Mucosa of stomach (tissue), 1 donor: ENCODE measurements at regions not wholly inside any gene's neighbourhood (a gene's known extent, or its start where the extent isn't known, plus 50 kb on each side); places are given as distances from the start of the nearest gene placed in this dataset.

ENCODE experiments used
- H3K27me3 ChIP-seq: one replicate; pipeline ENCODE4 v1.7.0; 2013; ENCODE audit warnings: mild to moderate bottlenecking, low read length; ENCODE audit not compliant: control insufficient read depth, insufficient read depth
- H3K36me3 ChIP-seq: one replicate; pipeline ENCODE4 v1.7.0; 2013; ENCODE audit warnings: low read length; ENCODE audit not compliant: control insufficient read depth, insufficient read depth
- H3K4me1 ChIP-seq: one replicate; pipeline ENCODE4 v1.7.0; 2013; ENCODE audit warnings: mild to moderate bottlenecking, low read length; ENCODE audit not compliant: control insufficient read depth, insufficient read depth
- H3K4me3 ChIP-seq: one replicate; pipeline ENCODE4 v1.7.0; 2013; ENCODE audit warnings: low read length
- H3K9ac ChIP-seq: one replicate; pipeline ENCODE4 v1.7.0; 2013; ENCODE audit warnings: mild to moderate bottlenecking, low read length, moderate library complexity
- H3K9me3 ChIP-seq: one replicate; pipeline ENCODE4 v1.7.0; 2013; ENCODE audit warnings: mild to moderate bottlenecking, low read length, moderate library complexity; ENCODE audit not compliant: control insufficient read depth
- donor health status: Pancreatic carcinoma.

- no peak overlapping the region for H3K9ac ChIP-seq
- no peaks in the 10 kb centered on the region for H3K9me3 ChIP-seq
- no peaks in the 10 kb centered on the region for H3K4me1 ChIP-seq
- H3K4me3 ChIP-seq = no peak overlapping the region
- H3K27me3 ChIP-seq = no peaks in the 10 kb centered on the region
- H3K36me3 ChIP-seq = no peaks in the 10 kb centered on the region
These were observed 192.7 kb upstream of the C1QTNF7 start for GRCh38 chr4:15235135-15235534.

- Histone ChIP-seq H3K27me3 (no peaks in the 10 kb centered on the region), H3K4me1 (no peaks in the 10 kb centered on the region), H3K9me3 (no peaks in the 10 kb centered on the region), H3K4me3 (no peak overlapping the region), H3K9ac (no peak overlapping the region), H3K36me3 (no peaks in the 10 kb centered on the region)
These were observed 190.1 kb upstream of the C1QTNF7 start for GRCh38 chr4:15237648-15238230.

- Histone ChIP-seq H3K36me3 (no peaks in the 10 kb centered on the region), H3K4me1 (no peaks in the 10 kb centered on the region), H3K4me3 (no peak overlapping the region), H3K9ac (no peak overlapping the region), H3K27me3 (no peaks in the 10 kb centered on the region), H3K9me3 (no peaks in the 10 kb centered on the region)
These were observed 189.1 kb upstream of the C1QTNF7 start for GRCh38 chr4:15238720-15239119.

GRCh38 chr4:15239866-15240265 is 188.0 kb upstream of the C1QTNF7 start:
- no peaks in the 10 kb centered on the region for H3K27me3 ChIP-seq
- H3K9me3 ChIP-seq = no peaks in the 10 kb centered on the region
- no peak overlapping the region for H3K4me3 ChIP-seq
- H3K36me3 ChIP-seq = no peaks in the 10 kb centered on the region
- H3K4me1 ChIP-seq = no peaks in the 10 kb centered on the region
- no peak overlapping the region for H3K9ac ChIP-seq

GRCh38 chr4:15240764-15241163 is 187.1 kb upstream of the C1QTNF7 start:
- H3K36me3 ChIP-seq = no peaks in the 10 kb centered on the region
- no peak overlapping the region for H3K9ac ChIP-seq
- no peaks in the 10 kb centered on the region for H3K9me3 ChIP-seq
- H3K4me3 ChIP-seq = no peak overlapping the region
- H3K4me1 ChIP-seq = no peaks in the 10 kb centered on the region
- H3K27me3 ChIP-seq = no peaks in the 10 kb centered on the region

GRCh38 chr4:15242021-15242420 is 185.8 kb upstream of the C1QTNF7 start:
- Histone ChIP-seq H3K9ac (no peak overlapping the region), H3K36me3 (no peaks in the 10 kb centered on the region), H3K4me3 (no peak overlapping the region), H3K4me1 (no peaks in the 10 kb centered on the region), H3K27me3 (no peaks in the 10 kb centered on the region), H3K9me3 (no peaks in the 10 kb centered on the region)

- Histone ChIP-seq H3K36me3 (no peaks in the 10 kb centered on the region), H3K9me3 (no peaks in the 10 kb centered on the region), H3K4me1 (no peaks in the 10 kb centered on the region), H3K27me3 (no peaks in the 10 kb centered on the region), H3K4me3 (no peak overlapping the region), H3K9ac (no peak overlapping the region)
These were observed 183.5 kb upstream of the C1QTNF7 start for GRCh38 chr4:15244354-15244753.

GRCh38 chr4:15245006-15245530 is 182.8 kb upstream of the C1QTNF7 start:
- Histone ChIP-seq H3K4me1 (no peaks in the 10 kb centered on the region), H3K9ac (no peak overlapping the region), H3K4me3 (no peak overlapping the region), H3K36me3 (no peaks in the 10 kb centered on the region), H3K9me3 (no peaks in the 10 kb centered on the region), H3K27me3 (no peaks in the 10 kb centered on the region)

- H3K9ac ChIP-seq = no peak overlapping the region
- no peaks in the 10 kb centered on the region for H3K9me3 ChIP-seq
- H3K4me3 ChIP-seq = no peak overlapping the region
- H3K4me1 ChIP-seq = no peaks in the 10 kb centered on the region
- H3K27me3 ChIP-seq = no peaks in the 10 kb centered on the region
- no peaks in the 10 kb centered on the region for H3K36me3 ChIP-seq
These were observed 177.8 kb upstream of the C1QTNF7 start for GRCh38 chr4:15250021-15250441.

GRCh38 chr4:15253349-15253748 is 174.5 kb upstream of the C1QTNF7 start:
- Histone ChIP-seq H3K9ac (no peak overlapping the region), H3K4me1 (no peaks in the 10 kb centered on the region), H3K9me3 (no peaks in the 10 kb centered on the region), H3K27me3 (no peaks in the 10 kb centered on the region), H3K36me3 (no peaks in the 10 kb centered on the region), H3K4me3 (no peak overlapping the region)

GRCh38 chr4:15254236-15254880 is 173.5 kb upstream of the C1QTNF7 start:
- Histone ChIP-seq H3K27me3 (no peaks in the 10 kb centered on the region), H3K4me1 (no peaks in the 10 kb centered on the region), H3K9me3 (no peaks in the 10 kb centered on the region), H3K9ac (no peak overlapping the region), H3K36me3 (no peaks in the 10 kb centered on the region), H3K4me3 (no peak overlapping the region)

GRCh38 chr4:15255537-15255936 is 172.3 kb upstream of the C1QTNF7 start:
- H3K4me1 ChIP-seq = no peaks in the 10 kb centered on the region

More at GRCh38 chr4:15255537-15255936, 172.3 kb upstream of the C1QTNF7 start:
- H3K9me3 ChIP-seq = no peaks in the 10 kb centered on the region
- no peaks in the 10 kb centered on the region for H3K27me3 ChIP-seq
- H3K36me3 ChIP-seq = no peaks in the 10 kb centered on the region
- no peak overlapping the region for H3K4me3 ChIP-seq
- H3K9ac ChIP-seq = no peak overlapping the region
